ENCODE measurements at regions not wholly inside any gene's neighbourhood (a gene's known extent, or its start where the extent isn't known, plus 50 kb on each side); places are given as distances from the start of the nearest gene placed in this dataset.

GRCh38 chr1:195740862-195741261, 867.4 kb downstream of the KCNT2 start:
- H4K20me1 ChIP-seq (ENCODE audit: control insufficient read depth, insufficient read depth), result no peaks in the 10 kb centered on the region
- no peaks in the 10 kb centered on the region for H3K27me3 ChIP-seq (replicated peaks in 1 of 2; ENCODE audit: control insufficient read depth in 2 of 2, insufficient read depth in 2 of 2, low read length in 1 of 2)
- no peaks in the 10 kb centered on the region for H3K9me3 ChIP-seq (replicated peaks; ENCODE audit: control insufficient read depth, insufficient read depth, low read length)
- CTCF ChIA-PET, result no interaction called here
- 0% methylated on average over 1 of the region's 1 CpG for WGBS (ENCODE audit: insufficient coverage, insufficient replicate concordance, low lambda C conversion rate, missing lambda C conversion rate)
- no peak for FAIRE-seq
- no peak overlapping the region for H3K9ac ChIP-seq (ENCODE audit: control insufficient read depth, insufficient read depth, low read length)
- RAD21 ChIA-PET (ENCODE audit: unreplicated experiment), result no interaction called here
- ATAC-seq, result no peak
- no peak for DNase-seq (ENCODE audit: low read depth, low spot score)
- no peak overlapping the region for H3K4me3 ChIP-seq
- POLR2A ChIA-PET, result no interaction called here
- in situ Hi-C loops (cut with MboI) (no loop called here), intact Hi-C loops (cut with micrococcal nuclease; ENCODE audit: unreplicated experiment) (no loop called here)
- H3K4me1 ChIP-seq (ENCODE audit: control insufficient read depth, insufficient read depth, low read length), result no peaks in the 10 kb centered on the region
- SMC1A ChIA-PET (ENCODE audit: uncharacterized antibody, unreplicated experiment), result no interaction called here
- H2AFZ ChIP-seq (ENCODE audit: control insufficient read depth, low read depth, low read length), result no peak overlapping the region
- H3K4me2 ChIP-seq (ENCODE audit: control insufficient read depth, insufficient read depth), result no peak overlapping the region
- H3K79me2 ChIP-seq (ENCODE audit: control insufficient read depth, insufficient read depth, low read length), result no peaks in the 10 kb centered on the region
- no TSS peak for BruUV-seq (replicated peaks)
- H3K27ac ChIP-seq (ENCODE audit: control insufficient read depth, insufficient read depth), result no peak overlapping the region
- no peak for TF ChIP-seq FOXK2 (IDR thresholded peaks at IDR 0.05)
- no peak for TF ChIP-seq HDAC6 (IDR thresholded peaks at IDR 0.05; ENCODE audit: unreplicated experiment)
- no peak for TF ChIP-seq JUND (IDR thresholded peaks at IDR 0.05; ENCODE audit: low read depth, low read length)
- no peak for TF ChIP-seq NR2F1 (conservative IDR thresholded peaks at IDR 0.05)
- no peak for TF ChIP-seq ZNF207 (IDR thresholded peaks at IDR 0.05; ENCODE audit: borderline replicate concordance)
- TF ChIP-seq IRF4 (IDR thresholded peaks at IDR 0.05; ENCODE audit: low read depth, low read length), result no peak
- no peaks in the 10 kb centered on the region for H3K36me3 ChIP-seq (ENCODE audit: control insufficient read depth in 2 of 2, insufficient read depth in 2 of 2, low read length in 1 of 2)

- no peak overlapping the region for H3K4me2 ChIP-seq (ENCODE audit: control insufficient read depth, insufficient read depth)
- H3K4me1 ChIP-seq (ENCODE audit: control insufficient read depth, insufficient read depth, low read length), result no peaks in the 10 kb centered on the region
- no peak overlapping the region for H3K27ac ChIP-seq (ENCODE audit: control insufficient read depth, insufficient read depth)
- WGBS (ENCODE audit: insufficient coverage, insufficient replicate concordance, low lambda C conversion rate, missing lambda C conversion rate), result 27% methylated on average over 3 of the region's 3 CpGs
- H3K9me3 ChIP-seq (replicated peaks; ENCODE audit: control insufficient read depth, insufficient read depth, low read length), result no peaks in the 10 kb centered on the region
- in situ Hi-C loops (cut with MboI) (no loop called here), intact Hi-C loops (cut with micrococcal nuclease; ENCODE audit: unreplicated experiment) (no loop called here)
- ChIA-PET CTCF (no interaction called here), SMC1A (ENCODE audit: uncharacterized antibody, unreplicated experiment) (no interaction called here), RAD21 (ENCODE audit: unreplicated experiment) (no interaction called here), POLR2A (no interaction called here)
- no peaks in the 10 kb centered on the region for H3K27me3 ChIP-seq (replicated peaks in 1 of 2; ENCODE audit: control insufficient read depth in 2 of 2, insufficient read depth in 2 of 2, low read length in 1 of 2)
- no TSS peak for BruUV-seq (replicated peaks)
- H4K20me1 ChIP-seq (ENCODE audit: control insufficient read depth, insufficient read depth), result no peaks in the 10 kb centered on the region
- H3K36me3 ChIP-seq (ENCODE audit: control insufficient read depth in 2 of 2, insufficient read depth in 2 of 2, low read length in 1 of 2), result no peaks in the 10 kb centered on the region
- FAIRE-seq (no peak), DNase-seq (ENCODE audit: low read depth, low spot score) (no peak), ATAC-seq (no peak)
- H2AFZ ChIP-seq (ENCODE audit: control insufficient read depth, low read depth, low read length), result no peak overlapping the region
- no peak overlapping the region for H3K9ac ChIP-seq (ENCODE audit: control insufficient read depth, insufficient read depth, low read length)
- H3K79me2 ChIP-seq (ENCODE audit: control insufficient read depth, insufficient read depth, low read length), result no peaks in the 10 kb centered on the region
- no peak overlapping the region for H3K4me3 ChIP-seq
- TF ChIP-seq ASH2L (IDR thresholded peaks at IDR 0.05; ENCODE audit: borderline replicate concordance, low read depth) (no peak), ZZZ3 (IDR thresholded peaks at IDR 0.05; ENCODE audit: control insufficient read depth, insufficient read length, low read depth) (no peak), IKZF1 (conservative IDR thresholded peaks at IDR 0.05) (no peak), CREB1 (IDR thresholded peaks at IDR 0.05; ENCODE audit: low read depth) (no peak), CUX1 (IDR thresholded peaks at IDR 0.05; ENCODE audit: insufficient replicate concordance, low read depth, low read length) (no peak)
Measured at GRCh38 chr1:195738966-195739650, 869.1 kb downstream of the KCNT2 start.
